Neural cell (in vitro differentiated cells): ENCODE measurements at regions not wholly inside any gene's neighbourhood (a gene's known extent, or its start where the extent isn't known, plus 50 kb on each side); places are given as distances from the start of the nearest gene placed in this dataset.

Source experiments
- H2AFZ ChIP-seq: fragments of 200-600, 300-800 bp; sonication (generic), shearing (Covaris generic); 2 replicates; pipeline ENCODE4 v1.6.0; 2014; ENCODE audit warnings: low read depth, mild to moderate bottlenecking, antibody characterized with exemption, low read length, moderate library complexity
- H3F3A ChIP-seq: fragments of 200-600 bp; shearing (Covaris generic); 2 replicates; pipeline ENCODE4 v1.6.1; 2016; ENCODE audit warnings: mild to moderate bottlenecking, moderate library complexity, mixed read lengths, antibody characterized with exemption, low read length; ENCODE audit not compliant: insufficient read depth, poor library complexity, severe bottlenecking
- H3K27ac ChIP-seq: fragments of 200-600, 300-800 bp; sonication (generic), shearing (Covaris generic); 2 replicates; pipeline ENCODE4 v1.5.1; 2014; ENCODE audit warnings: mild to moderate bottlenecking, low read length, moderate library complexity
- H3K27me3 ChIP-seq: fragments of 300-800, 200-600 bp; sonication (generic), shearing (Covaris generic); 2 replicates; pipeline ENCODE4 v1.6.0; 2014; ENCODE audit warnings: mild to moderate bottlenecking, low read depth, low read length, moderate library complexity; ENCODE audit not compliant: insufficient read depth
- H3K36me3 ChIP-seq: fragments of 300-800, 200-600 bp; sonication (generic), shearing (Covaris generic); 2 replicates; pipeline ENCODE4 v1.5.1; 2014; ENCODE audit warnings: mild to moderate bottlenecking, antibody characterized with exemption, low read length, moderate library complexity; ENCODE audit not compliant: insufficient read depth
- H3K4me2 ChIP-seq: fragments of 300-800, 200-600 bp; sonication (generic), shearing (Covaris generic); 2 replicates; pipeline ENCODE4 v1.6.0; 2014; ENCODE audit warnings: mild to moderate bottlenecking, low read length
- H3K4me3 ChIP-seq: fragments of 300-800, 200-600 bp; sonication (generic), shearing (Covaris generic); 2 replicates; pipeline ENCODE4 v1.5.1; 2014; ENCODE audit warnings: mild to moderate bottlenecking, low read length, moderate library complexity
- H3K79me2 ChIP-seq: fragments of 200-600 bp; shearing (Covaris generic); replicated peaks from 2 replicates; pipeline ENCODE4 v1.6.0; 2014; ENCODE audit warnings: mild to moderate bottlenecking, low read length, moderate library complexity; ENCODE audit not compliant: insufficient read depth
- H3K9ac ChIP-seq: fragments of 300-800, 200-600 bp; sonication (generic), shearing (Covaris generic); 2 replicates; pipeline ENCODE4 v1.6.1; 2016; ENCODE audit warnings: mild to moderate bottlenecking, low read length, mixed read lengths
- H3K9me2 ChIP-seq: fragments of 200-600 bp; shearing (Covaris generic); 2 replicates; pipeline ENCODE4 v1.6.1; 2016; ENCODE audit warnings: mild to moderate bottlenecking, low read length, mixed read lengths; ENCODE audit not compliant: insufficient read depth
- H3K9me3 ChIP-seq: fragments of 200-600, 300-800 bp; sonication (generic), shearing (Covaris generic); 2 replicates; pipeline ENCODE4 v1.6.1; 2016; ENCODE audit warnings: mild to moderate bottlenecking, mixed run types, low read length, moderate library complexity, mixed read lengths
- H4K20me1 ChIP-seq: fragments of 200-600 bp; shearing (Covaris generic); 2 replicates; pipeline ENCODE4 v1.6.1; 2016; ENCODE audit warnings: mild to moderate bottlenecking, mixed run types; ENCODE audit not compliant: insufficient read depth
- EP300 ChIP-seq: fragments of 450-650 bp; conservative IDR thresholded peaks from 2 replicates; pipeline ENCODE4 v1.6.1; 2014; ENCODE audit warnings: antibody characterized with exemption, mild to moderate bottlenecking, moderate library complexity; ENCODE audit not compliant: poor library complexity, severe bottlenecking
- EZH2 ChIP-seq: fragments of 200-600, 300-800 bp; shearing (Covaris generic), sonication (generic); IDR thresholded peaks from 2 replicates; pipeline ENCODE4 v1.6.1; 2014; ENCODE audit warnings: antibody characterized with exemption, low read length, borderline replicate concordance, mild to moderate bottlenecking; ENCODE audit not compliant: insufficient read depth, poor library complexity, severe bottlenecking
- MXI1 ChIP-seq: fragments of 450-650 bp; conservative IDR thresholded peaks from 2 replicates; pipeline ENCODE4 v1.6.1; 2014; ENCODE audit warnings: antibody characterized with exemption, mild to moderate bottlenecking; ENCODE audit not compliant: poor library complexity, severe bottlenecking
- RAD21 ChIP-seq: fragments of 450-650 bp; conservative IDR thresholded peaks from 2 replicates; pipeline ENCODE4 v1.6.1; 2014; ENCODE audit warnings: antibody characterized with exemption, mild to moderate bottlenecking, moderate library complexity
- REST ChIP-seq: IDR thresholded peaks from 2 replicates; pipeline ENCODE4 v1.6.1; 2012; ENCODE audit warnings: borderline replicate concordance
- SMC3 ChIP-seq: fragments of 450-650 bp; conservative IDR thresholded peaks from 2 replicates; pipeline ENCODE4 v1.6.1; 2014; ENCODE audit warnings: antibody characterized with exemption, mild to moderate bottlenecking, moderate library complexity; ENCODE audit not compliant: poor library complexity
- TAF1 ChIP-seq: IDR thresholded peaks from 2 replicates; pipeline ENCODE4 v1.6.1; 2012; ENCODE audit warnings: low read depth
- TF ChIP-seq, protein P1 (sequence below): fragments of 450-650 bp; IDR thresholded peaks from 2 replicates; pipeline ENCODE4 v1.5.1; 2014; ENCODE audit warnings: antibody characterized with exemption, mild to moderate bottlenecking, moderate library complexity; ENCODE audit not compliant: poor library complexity, severe bottlenecking

- H3K4me3 ChIP-seq: no peak overlapping the region
- TF ChIP-seq TAF1 (no peak), RAD21 (no peak), MXI1 (no peak), EP300 (no peak), REST (no peak), EZH2 (no peak)
- TF ChIP-seq, protein P1, sequence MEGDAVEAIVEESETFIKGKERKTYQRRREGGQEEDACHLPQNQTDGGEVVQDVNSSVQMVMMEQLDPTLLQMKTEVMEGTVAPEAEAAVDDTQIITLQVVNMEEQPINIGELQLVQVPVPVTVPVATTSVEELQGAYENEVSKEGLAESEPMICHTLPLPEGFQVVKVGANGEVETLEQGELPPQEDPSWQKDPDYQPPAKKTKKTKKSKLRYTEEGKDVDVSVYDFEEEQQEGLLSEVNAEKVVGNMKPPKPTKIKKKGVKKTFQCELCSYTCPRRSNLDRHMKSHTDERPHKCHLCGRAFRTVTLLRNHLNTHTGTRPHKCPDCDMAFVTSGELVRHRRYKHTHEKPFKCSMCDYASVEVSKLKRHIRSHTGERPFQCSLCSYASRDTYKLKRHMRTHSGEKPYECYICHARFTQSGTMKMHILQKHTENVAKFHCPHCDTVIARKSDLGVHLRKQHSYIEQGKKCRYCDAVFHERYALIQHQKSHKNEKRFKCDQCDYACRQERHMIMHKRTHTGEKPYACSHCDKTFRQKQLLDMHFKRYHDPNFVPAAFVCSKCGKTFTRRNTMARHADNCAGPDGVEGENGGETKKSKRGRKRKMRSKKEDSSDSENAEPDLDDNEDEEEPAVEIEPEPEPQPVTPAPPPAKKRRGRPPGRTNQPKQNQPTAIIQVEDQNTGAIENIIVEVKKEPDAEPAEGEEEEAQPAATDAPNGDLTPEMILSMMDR: no peak
- peaks cover 4% of the 10 kb centered on the region for H3K36me3 ChIP-seq
- no peak overlapping the region for H3K4me2 ChIP-seq
- H4K20me1 ChIP-seq: peaks cover 22% of the 10 kb centered on the region
- H3K9ac ChIP-seq: no peak overlapping the region
- H2AFZ ChIP-seq: no peak overlapping the region
- peaks cover 60% of the 10 kb centered on the region for H3K79me2 ChIP-seq
- no peaks in the 10 kb centered on the region for H3F3A ChIP-seq
- H3K9me2 ChIP-seq: no peaks in the 10 kb centered on the region
- no peaks in the 10 kb centered on the region for H3K27me3 ChIP-seq
- no peaks in the 10 kb centered on the region for H3K9me3 ChIP-seq
- no peak overlapping the region for H3K27ac ChIP-seq
Observed at GRCh38 chr10:60536529-60537114, 146.9 kb upstream of the ANK3 start.

DNA sequence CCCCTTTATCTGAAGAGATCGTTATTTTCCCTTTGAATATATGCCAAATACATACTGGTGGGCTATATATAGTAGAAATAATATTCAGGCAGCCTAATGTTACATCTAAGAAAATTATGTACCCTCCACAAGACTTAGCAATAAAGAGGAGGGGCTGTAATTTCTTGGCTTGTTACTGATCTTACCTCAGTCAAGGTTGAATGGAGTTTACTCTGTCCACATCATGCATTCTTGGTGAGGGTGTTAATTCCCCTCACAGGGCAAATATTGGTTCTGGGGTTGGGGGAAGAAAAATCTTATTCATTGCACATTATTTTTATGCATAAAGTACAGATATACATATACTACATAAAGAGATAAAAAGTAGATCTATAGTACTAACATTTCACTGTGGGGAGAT lies 145.8 kb upstream of the ANK3 start:
- no peak overlapping the region for H3K27ac ChIP-seq
- no peaks in the 10 kb centered on the region for H3K27me3 ChIP-seq
- H2AFZ ChIP-seq: no peak overlapping the region
- no peak overlapping the region for H3K4me3 ChIP-seq
- H3K4me2 ChIP-seq: no peak overlapping the region
- TF ChIP-seq TAF1 (no peak), REST (no peak), EP300 (no peak), SMC3 (no peak)
- TF ChIP-seq, protein P1: no peak
- H3F3A ChIP-seq: no peaks in the 10 kb centered on the region
- no peaks in the 10 kb centered on the region for H3K9me3 ChIP-seq
- H3K36me3 ChIP-seq: peaks cover 4% of the 10 kb centered on the region
- no peaks in the 10 kb centered on the region for H3K9me2 ChIP-seq
- H3K79me2 ChIP-seq: peaks cover 61% of the 10 kb centered on the region
- H3K9ac ChIP-seq: no peak overlapping the region
- peaks cover 22% of the 10 kb centered on the region for H4K20me1 ChIP-seq
